Muscle of leg (tissue), 3 donors: ENCODE measurements at regions not wholly inside any gene's neighbourhood (a gene's known extent, or its start where the extent isn't known, plus 50 kb on each side); places are given as distances from the start of the nearest gene placed in this dataset.

ENCODE experiments used
- DNase-seq: peaks from one replicate; pipeline ENCODE4 v3.0.0; 2013
- H3K27ac ChIP-seq: one replicate; pipeline ENCODE4 v1.5.1; 2013; ENCODE audit warnings: mild to moderate bottlenecking, low read length, control low read depth
- H3K27me3 ChIP-seq: one replicate; pipeline ENCODE4 v1.6.1; 2013; ENCODE audit warnings: low read length; ENCODE audit not compliant: control insufficient read depth, insufficient read depth
- H3K36me3 ChIP-seq: one replicate; pipeline ENCODE4 v1.6.1; 2013; ENCODE audit warnings: low read length; ENCODE audit not compliant: control insufficient read depth, insufficient read depth
- H3K4me1 ChIP-seq: one replicate; pipeline ENCODE4 v1.6.1; 2013; ENCODE audit warnings: low read length; ENCODE audit not compliant: control insufficient read depth, insufficient read depth
- H3K4me3 ChIP-seq: one replicate; pipeline ENCODE4 v1.5.1; 2013; ENCODE audit warnings: low read length, control low read depth
- H3K9me3 ChIP-seq: replicated peaks from 2 replicates; pipeline ENCODE4 v1.6.1; 2013; ENCODE audit warnings: low read depth, low read length; ENCODE audit not compliant: control insufficient read depth
- WGBS: methylation state at CpG from one replicate; pipeline ENCODE4 v1.1.5; 2013; ENCODE audit warnings: missing lambda C conversion rate; ENCODE audit not compliant: insufficient coverage; 5-methylcytosine and 5-hydroxymethylcytosine counted together

DNA sequence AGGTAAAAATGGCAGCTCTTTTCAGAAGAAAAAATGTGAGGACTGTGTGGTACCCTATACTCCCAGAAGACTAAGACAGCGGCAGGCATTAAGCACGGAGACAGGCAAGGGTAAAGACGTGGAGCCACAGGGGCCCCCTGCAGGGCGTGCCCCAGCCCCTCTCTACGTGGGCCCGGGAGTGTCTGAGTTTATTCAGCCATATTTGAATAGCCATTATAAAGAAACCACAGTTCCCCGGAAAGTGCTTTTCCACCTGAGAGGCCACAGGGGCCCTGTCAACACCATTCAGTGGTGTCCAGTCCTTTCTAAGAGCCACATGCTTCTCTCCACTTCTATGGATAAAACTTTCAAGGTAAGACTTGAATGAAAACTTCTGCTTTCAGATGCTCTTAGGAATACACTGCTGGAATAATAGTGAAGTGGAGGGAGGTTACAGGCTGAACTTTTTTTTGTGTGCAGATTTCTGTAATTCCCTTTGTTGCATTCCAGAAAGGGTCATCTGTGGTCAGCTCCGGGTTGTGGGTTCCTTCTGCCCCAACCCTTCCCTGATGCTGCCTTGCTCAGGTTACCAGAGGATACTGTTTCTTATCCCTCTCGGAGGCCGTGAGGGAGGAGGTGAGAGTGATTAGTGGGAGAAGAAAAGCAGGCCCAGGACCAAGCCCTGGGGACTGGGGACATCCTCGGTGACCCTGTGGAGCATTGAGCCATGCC, 58.4 kb downstream of the SLC25A47 start:
- DNase-seq = no peak
- Histone ChIP-seq H3K27me3 (no peaks in the 10 kb centered on the region), H3K27ac (no peak overlapping the region), H3K36me3 (peaks cover 10% of the 10 kb centered on the region), H3K4me1 (peaks cover 25% of the 10 kb centered on the region), H3K4me3 (no peak overlapping the region), H3K9me3 (no peaks in the 10 kb centered on the region)
- WGBS = 47% methylated on average over 9 of the region's 11 CpGs

- DNase-seq = no peak
- H3K27me3 ChIP-seq = no peaks in the 10 kb centered on the region
- 77% methylated on average over 7 of the region's 7 CpGs for WGBS
Measured at GRCh38 chr14:100382106-100382455, 58.9 kb downstream of the SLC25A47 start.

GRCh38 chr14:100383727-100384158, 60.6 kb downstream of the SLC25A47 start:
- Histone ChIP-seq H3K27ac (no peak overlapping the region), H3K4me1 (peaks cover 19% of the 10 kb centered on the region), H3K27me3 (no peaks in the 10 kb centered on the region), H3K9me3 (no peaks in the 10 kb centered on the region), H3K4me3 (no peak overlapping the region), H3K36me3 (peaks cover 10% of the 10 kb centered on the region)
- peak; percentile 63 for DNase-seq
- 20% methylated on average over 10 of the region's 10 CpGs for WGBS

More at GRCh38 chr14:100382106-100382455, 58.9 kb downstream of the SLC25A47 start:
- peaks cover 22% of the 10 kb centered on the region for H3K4me1 ChIP-seq
- no peaks in the 10 kb centered on the region for H3K9me3 ChIP-seq
- H3K4me3 ChIP-seq = no peak overlapping the region
- H3K36me3 ChIP-seq = peaks cover 10% of the 10 kb centered on the region
- no peak overlapping the region for H3K27ac ChIP-seq

DNA sequence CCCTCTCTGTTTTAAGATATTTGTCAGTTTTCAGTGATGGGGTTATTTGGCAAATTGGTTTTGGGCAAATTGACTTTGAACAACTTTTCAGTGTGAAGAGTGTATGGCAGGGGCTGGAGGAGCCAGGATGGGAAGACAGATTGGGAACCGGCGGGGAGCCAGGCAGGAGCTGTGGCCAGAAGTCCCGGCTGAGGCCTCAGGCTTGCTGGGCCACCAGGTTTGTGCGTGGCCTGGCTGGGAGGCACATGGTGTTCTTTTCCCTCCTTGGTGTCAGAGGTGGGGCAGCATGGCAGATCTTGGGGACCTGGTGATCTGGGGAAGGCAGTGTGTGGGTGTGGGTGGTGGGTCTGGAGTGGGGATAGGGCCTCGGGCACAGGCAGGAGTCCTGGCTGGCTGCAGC, 61.1 kb downstream of the SLC25A47 start:
- H3K27ac ChIP-seq = no peak overlapping the region
- WGBS = 85% methylated on average over 4 of the region's 5 CpGs
- peaks cover 20% of the 10 kb centered on the region for H3K4me1 ChIP-seq
- H3K27me3 ChIP-seq = no peaks in the 10 kb centered on the region
- no peaks in the 10 kb centered on the region for H3K9me3 ChIP-seq
- DNase-seq = no peak
- H3K36me3 ChIP-seq = peaks cover 10% of the 10 kb centered on the region
- no peak overlapping the region for H3K4me3 ChIP-seq

DNA sequence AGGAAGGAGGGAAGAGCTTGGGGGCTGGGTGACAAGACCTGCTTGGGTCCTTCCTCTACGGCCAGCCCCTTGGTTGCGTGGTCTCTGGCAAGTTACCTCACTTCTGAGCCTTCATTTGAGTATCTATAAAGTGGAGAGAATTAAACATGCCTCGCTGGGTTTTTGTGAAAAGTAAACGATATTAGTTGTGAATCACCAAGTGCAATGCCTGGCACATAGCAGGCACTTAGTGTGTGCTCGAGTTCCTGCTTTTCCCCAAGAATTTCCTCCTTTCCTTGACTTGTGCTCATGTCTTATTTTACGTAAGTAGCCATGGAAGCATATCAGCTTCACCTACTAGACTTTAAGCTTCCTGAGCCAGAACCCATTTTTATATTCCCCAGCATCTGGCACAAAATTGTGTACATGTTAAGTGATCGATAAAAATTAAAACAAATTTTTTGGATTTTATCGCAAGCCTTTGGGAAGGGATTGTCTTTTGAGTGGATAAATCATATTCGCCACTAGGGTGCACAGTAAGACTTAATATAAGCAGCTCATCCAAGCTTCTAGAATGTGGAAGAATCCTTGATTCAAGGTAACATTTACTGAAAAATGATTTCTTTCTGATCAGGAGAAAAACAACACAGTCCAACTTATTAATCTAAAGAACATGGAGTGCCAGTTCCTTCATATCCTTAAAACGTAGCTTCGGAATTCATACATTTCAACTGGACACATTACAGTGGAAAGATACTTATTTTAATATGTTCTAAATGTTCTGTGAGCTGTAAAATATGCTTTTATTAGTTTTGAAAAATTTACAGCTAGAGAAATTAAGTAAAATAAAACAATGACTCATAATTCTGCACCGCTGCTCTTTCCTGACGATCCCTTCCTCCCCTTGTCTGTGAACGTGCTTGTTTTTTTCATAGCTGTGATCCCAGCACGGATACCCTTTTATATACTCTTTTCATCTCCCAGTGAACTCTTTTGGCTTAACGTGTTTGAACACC, 62.0 kb downstream of the SLC25A47 start:
- DNase-seq = peak; percentile 81

DNA sequence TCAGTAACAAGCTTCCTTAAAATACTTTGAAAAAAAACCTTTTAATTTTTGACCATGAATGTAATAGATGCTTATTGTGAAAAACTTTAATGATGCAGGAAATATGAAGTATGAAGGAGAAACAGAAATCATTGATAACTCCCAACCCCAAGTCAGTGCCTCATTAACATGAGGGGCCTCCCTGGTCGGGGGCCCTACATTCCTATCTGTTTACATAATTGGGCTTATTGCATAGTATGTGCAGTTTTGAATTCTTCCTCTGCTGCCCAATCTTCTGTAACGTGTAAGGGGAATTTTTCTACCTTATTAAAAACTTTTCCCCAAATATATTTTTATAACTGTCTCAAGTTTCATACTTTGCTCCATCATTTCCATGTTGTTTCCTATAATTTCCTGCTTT, 63.0 kb downstream of the SLC25A47 start:
- Histone ChIP-seq H3K27me3 (no peaks in the 10 kb centered on the region), H3K4me1 (peaks cover 28% of the 10 kb centered on the region), H3K36me3 (peaks cover 9% of the 10 kb centered on the region), H3K4me3 (no peak overlapping the region), H3K27ac (peak overlapping the region; percentile 62), H3K9me3 (no peaks in the 10 kb centered on the region)
- peak; percentile 73 for DNase-seq
- WGBS = no CpG with 5 or more reads among the region's 2 CpGs

More for the DNA sequence above, 62.0 kb downstream of the SLC25A47 start:
- Histone ChIP-seq H3K4me3 (no peak overlapping the region), H3K9me3 (no peaks in the 10 kb centered on the region), H3K4me1 (peaks cover 24% of the 10 kb centered on the region), H3K27me3 (no peaks in the 10 kb centered on the region), H3K27ac (no peak overlapping the region), H3K36me3 (peaks cover 10% of the 10 kb centered on the region)
- 44% methylated on average over 8 of the region's 16 CpGs for WGBS

DNA sequence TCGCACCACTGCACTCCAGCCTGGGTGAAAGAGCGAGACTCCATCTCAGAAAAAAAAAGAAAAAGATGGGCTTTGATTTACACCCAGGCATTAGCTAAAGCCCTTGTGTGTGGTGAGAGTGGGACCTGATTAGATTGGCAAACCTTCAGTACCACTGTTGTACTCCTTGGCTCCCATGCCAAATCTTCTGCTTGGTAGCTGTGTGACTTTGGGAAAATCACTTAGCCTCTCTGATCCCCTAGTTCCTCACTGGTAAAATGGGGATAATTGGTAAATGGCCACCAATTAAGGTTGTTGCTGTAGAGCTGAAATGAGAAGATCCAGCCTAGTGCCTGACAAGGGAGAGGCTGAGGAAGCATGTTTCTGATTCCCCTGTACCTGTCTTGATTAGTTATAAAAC, 63.7 kb downstream of the SLC25A47 start:
- H3K27ac ChIP-seq = no peak overlapping the region
- 77% methylated on average over 2 of the region's 2 CpGs for WGBS
- H3K4me3 ChIP-seq = no peak overlapping the region

GRCh38 chr14:100387450-100387849, 64.3 kb downstream of the SLC25A47 start:
- no peaks in the 10 kb centered on the region for H3K9me3 ChIP-seq
- H3K4me3 ChIP-seq = no peak overlapping the region
- H3K27me3 ChIP-seq = no peaks in the 10 kb centered on the region
- WGBS = 90% methylated on average over 2 of the region's 6 CpGs
- peaks cover 33% of the 10 kb centered on the region for H3K4me1 ChIP-seq
- no peak overlapping the region for H3K27ac ChIP-seq
- peaks cover 2% of the 10 kb centered on the region for H3K36me3 ChIP-seq
- no peak for DNase-seq

More for the DNA sequence above, 63.7 kb downstream of the SLC25A47 start:
- Histone ChIP-seq H3K9me3 (no peaks in the 10 kb centered on the region), H3K36me3 (peaks cover 6% of the 10 kb centered on the region), H3K4me1 (peaks cover 31% of the 10 kb centered on the region), H3K27me3 (no peaks in the 10 kb centered on the region)
- DNase-seq = no peak

- Histone ChIP-seq H3K27me3 (no peaks in the 10 kb centered on the region), H3K4me1 (peaks cover 35% of the 10 kb centered on the region), H3K27ac (no peak overlapping the region), H3K9me3 (no peaks in the 10 kb centered on the region), H3K4me3 (no peak overlapping the region), H3K36me3 (no peaks in the 10 kb centered on the region)
- no peak for DNase-seq
- 94% methylated on average over 6 of the region's 18 CpGs for WGBS
Measured at GRCh38 chr14:100388103-100389054, 65.2 kb downstream of the SLC25A47 start.
